Neuronal stem cell (in vitro differentiated cells): ENCODE measurements at regions not wholly inside any gene's neighbourhood (a gene's known extent, or its start where the extent isn't known, plus 50 kb on each side); places are given as distances from the start of the nearest gene placed in this dataset.

Source experiments
- DNase-seq: peaks from one replicate; pipeline ENCODE4 v3.0.0-alpha.2; 2013; ENCODE audit warnings: low spot score
- H2AFZ ChIP-seq: one replicate; pipeline ENCODE4 v1.6.1; 2013; ENCODE audit warnings: mild to moderate bottlenecking, low read length, inconsistent platforms
- H2AK5ac ChIP-seq: 2 replicates; pipeline ENCODE4 v1.6.1; 2013; ENCODE audit warnings: low read depth, mild to moderate bottlenecking, inconsistent platforms, low read length, moderate library complexity, mixed read lengths
- H2BK120ac ChIP-seq: 2 replicates; pipeline ENCODE4 v1.6.1; 2013; ENCODE audit warnings: low read depth, mild to moderate bottlenecking, inconsistent platforms, low read length, moderate library complexity, mixed read lengths
- H2BK12ac ChIP-seq: one replicate; pipeline ENCODE4 v1.6.1; 2013; ENCODE audit warnings: low read length, inconsistent platforms
- H2BK15ac ChIP-seq: 2 replicates; pipeline ENCODE4 v1.6.1; 2013; ENCODE audit warnings: mild to moderate bottlenecking, low read length, inconsistent platforms, mixed read lengths
- H2BK5ac ChIP-seq: one replicate; pipeline ENCODE4 v1.6.1; 2013; ENCODE audit warnings: inconsistent platforms, mild to moderate bottlenecking, low read length, moderate library complexity
- H3K14ac ChIP-seq: one replicate; pipeline ENCODE4 v1.6.1; 2013; ENCODE audit warnings: low read length, inconsistent platforms
- H3K18ac ChIP-seq: 2 replicates; pipeline ENCODE4 v1.6.1; 2013; ENCODE audit warnings: low read length, inconsistent platforms
- H3K23ac ChIP-seq: 2 replicates; pipeline ENCODE4 v1.6.1; 2013; ENCODE audit warnings: low read depth, mild to moderate bottlenecking, mixed read lengths, low read length, inconsistent platforms; ENCODE audit not compliant: poor library complexity
- H3K27ac ChIP-seq: replicated peaks from 3 replicates; pipeline ENCODE4 v1.5.1; 2013; ENCODE audit warnings: low read length, inconsistent platforms
- H3K27me3 ChIP-seq, 3 experiments: 2 replicates each; pipeline ENCODE4 v1.6.1; 2013; ENCODE audit warnings: low read length in 3 of 3, mild to moderate bottlenecking in 2 of 3, inconsistent platforms in 1 of 3, low read depth in 1 of 3, mixed read lengths in 1 of 3, moderate library complexity in 1 of 3; ENCODE audit not compliant: control insufficient read depth in 3 of 3, insufficient read depth in 3 of 3
- H3K36me3 ChIP-seq, 2 donors: replicated peaks in 1 of 2; 2 replicates each; pipeline ENCODE4 v1.6.1; 2013; ENCODE audit warnings: low read length in 2 of 2; ENCODE audit not compliant: control insufficient read depth in 2 of 2, insufficient read depth in 2 of 2
- H3K4ac ChIP-seq: 2 replicates; pipeline ENCODE4 v1.6.1; 2013; ENCODE audit warnings: inconsistent platforms, mild to moderate bottlenecking, low read length, moderate library complexity
- H3K4me1 ChIP-seq, 2 donors: 1 replicate in 1 of 2; 2 replicates in 1 of 2; pipeline ENCODE4 v1.6.1; 2013; ENCODE audit warnings: low read length in 2 of 2, low read depth in 1 of 2; ENCODE audit not compliant: control insufficient read depth in 2 of 2, insufficient read depth in 1 of 2
- H3K4me2 ChIP-seq: one replicate; pipeline ENCODE4 v1.6.1; 2013; ENCODE audit warnings: mild to moderate bottlenecking, low read length, inconsistent platforms; ENCODE audit not compliant: insufficient read depth, poor library complexity, severe bottlenecking
- H3K4me3 ChIP-seq, 2 donors: 2 replicates each; pipeline ENCODE4 v1.5.1; 2013; ENCODE audit warnings: low read length in 2 of 2, mild to moderate bottlenecking in 2 of 2, inconsistent platforms in 1 of 2, moderate library complexity in 1 of 2
- H3K79me1 ChIP-seq: one replicate; pipeline ENCODE4 v1.6.1; 2013; ENCODE audit warnings: low read depth, mild to moderate bottlenecking, inconsistent platforms, low read length, moderate library complexity
- H3K9ac ChIP-seq: one replicate; pipeline ENCODE4 v1.6.1; 2013; ENCODE audit warnings: mild to moderate bottlenecking, low read depth, low read length, inconsistent platforms; ENCODE audit not compliant: poor library complexity
- H3K9me3 ChIP-seq, 2 donors: replicated peaks in 1 of 2; 2 replicates each; pipeline versions ENCODE3 to v1.6.1; 2013; ENCODE audit warnings: low read length in 2 of 2, mild to moderate bottlenecking in 2 of 2, inconsistent platforms in 1 of 2, low read depth in 1 of 2, mixed read lengths in 1 of 2, moderate library complexity in 1 of 2; ENCODE audit not compliant: control insufficient read depth in 2 of 2, insufficient read depth in 1 of 2
- H4K8ac ChIP-seq: one replicate; pipeline ENCODE4 v1.6.1; 2013; ENCODE audit warnings: low read depth, mild to moderate bottlenecking, inconsistent platforms, low read length, moderate library complexity
- H4K91ac ChIP-seq: one replicate; pipeline ENCODE4 v1.6.1; 2013; ENCODE audit warnings: low read length, low read depth, mild to moderate bottlenecking, inconsistent platforms; ENCODE audit not compliant: poor library complexity
- WGBS, 2 donors: extraction: QIAGEN DNeasy Blood & Tissue Kit; methylation state at CpG; one replicate each; pipeline ENCODE4 v1.1.7; 2013; ENCODE audit warnings: missing lambda C conversion rate in 2 of 2, mixed read lengths in 1 of 2; ENCODE audit not compliant: insufficient read length in 2 of 2, insufficient replicate concordance in 1 of 2; ENCODE audit errors: extremely low coverage in 2 of 2; 5-methylcytosine and 5-hydroxymethylcytosine counted together

DNA sequence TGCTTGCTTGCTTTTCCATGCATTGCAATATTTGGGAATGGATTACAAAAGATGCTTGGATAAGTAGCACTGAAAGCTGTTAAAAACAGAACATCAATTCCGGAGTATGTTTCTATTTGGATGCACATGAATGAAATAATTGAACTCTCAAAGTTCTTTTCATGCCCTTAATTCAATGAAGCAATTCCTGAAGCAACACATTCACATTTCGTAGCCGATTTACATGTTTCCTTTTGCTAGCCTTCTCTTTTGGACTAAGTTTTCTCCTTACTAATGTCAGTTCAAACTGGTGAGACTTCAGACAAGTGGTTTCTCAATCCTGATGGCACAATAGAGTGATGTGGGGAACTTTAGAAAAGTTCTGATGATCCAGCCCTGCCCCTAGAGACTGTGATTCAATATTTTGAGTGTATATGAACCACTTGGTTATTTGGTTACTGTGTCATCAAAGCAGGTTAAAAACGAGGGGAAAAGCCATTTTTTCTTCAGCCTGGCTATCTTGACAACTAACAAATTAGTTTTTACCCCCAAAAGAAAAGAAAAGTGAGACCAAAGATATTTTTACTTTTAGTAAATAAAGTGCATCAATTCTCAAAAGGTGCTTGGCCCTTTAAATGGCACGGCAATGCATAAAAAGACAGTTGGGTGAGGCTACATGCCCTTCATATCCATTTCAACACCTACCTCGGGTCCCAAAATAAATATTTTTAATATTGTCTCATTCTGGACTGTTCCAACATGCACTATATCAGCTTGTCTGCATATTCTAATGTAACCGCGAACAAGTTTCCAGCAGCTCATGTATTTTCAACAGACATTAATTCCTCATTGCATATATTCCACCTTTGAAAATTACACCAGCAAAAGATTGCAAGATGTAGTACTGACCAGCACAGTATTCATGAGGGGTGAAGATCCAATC is 90.1 kb upstream of the RPL34 start:
- Histone ChIP-seq H2AFZ (no peak overlapping the region), H3K27me3 (no peaks in the 10 kb centered on the region), H3K9ac (no peak overlapping the region), H3K4me1 (peaks cover 2 to 6% of the 10 kb centered on the region in 2 donors), H3K4me2 (no peak overlapping the region), H3K23ac (no peak overlapping the region), H3K4ac (no peak overlapping the region), H3K79me1 (no peaks in the 10 kb centered on the region), H4K91ac (no peak overlapping the region), H2AK5ac (no peak overlapping the region), H3K36me3 (no peaks in the 10 kb centered on the region), H3K14ac (no peak overlapping the region), H4K8ac (no peak overlapping the region), H2BK5ac (no peak overlapping the region), H3K18ac (no peak overlapping the region), H2BK15ac (no peak overlapping the region), H2BK12ac (no peak overlapping the region), H2BK120ac (no peak overlapping the region), H3K9me3 (no peaks in the 10 kb centered on the region), H3K27ac (no peak overlapping the region), H3K4me3 (no peak overlapping the region)
- WGBS, 2 donors: no CpG with 5 or more reads among the region's 8 CpGs
- no peak for DNase-seq

DNA sequence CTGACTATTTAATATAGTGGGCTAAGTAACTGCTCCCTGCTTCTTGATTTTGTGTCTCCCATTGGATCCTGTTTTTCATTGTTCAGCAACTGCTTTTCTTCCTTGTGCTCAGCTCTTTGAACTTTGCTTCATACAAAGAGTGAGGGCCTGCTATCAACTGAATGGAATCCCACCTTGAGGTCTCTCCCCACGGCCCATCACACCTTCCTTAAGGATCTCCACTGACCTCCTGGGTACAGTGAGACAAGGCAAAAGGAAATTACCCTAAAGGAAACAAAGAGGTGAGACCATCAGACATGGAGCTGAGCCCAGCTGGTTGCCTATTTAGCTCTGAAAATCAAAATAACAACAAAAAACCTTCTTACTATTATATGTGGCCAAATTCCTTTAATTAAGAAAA is 91.3 kb upstream of the RPL34 start:
- no peak overlapping the region for H4K8ac ChIP-seq
- no peaks in the 10 kb centered on the region for H3K9me3 ChIP-seq
- peaks cover 2 to 6% of the 10 kb centered on the region in 2 donors for H3K4me1 ChIP-seq
- no CpG with 5 or more reads among the region's 1 CpG for WGBS, 2 donors
- H4K91ac ChIP-seq: no peak overlapping the region
- DNase-seq: no peak
- no peak overlapping the region for H2BK120ac ChIP-seq
- H3K14ac ChIP-seq: no peak overlapping the region
- no peak overlapping the region for H3K27ac ChIP-seq
- no peaks in the 10 kb centered on the region for H3K79me1 ChIP-seq
- no peaks in the 10 kb centered on the region for H3K36me3 ChIP-seq
- H2BK5ac ChIP-seq: no peak overlapping the region
- no peak overlapping the region for H2AK5ac ChIP-seq
- H3K4me3 ChIP-seq: no peak overlapping the region
- H3K4me2 ChIP-seq: no peak overlapping the region
- no peak overlapping the region for H3K4ac ChIP-seq
- no peak overlapping the region for H2AFZ ChIP-seq
- H3K9ac ChIP-seq: no peak overlapping the region
- H2BK12ac ChIP-seq: no peak overlapping the region
- no peak overlapping the region for H3K23ac ChIP-seq
- H2BK15ac ChIP-seq: no peak overlapping the region
- no peak overlapping the region for H3K18ac ChIP-seq
- no peaks in the 10 kb centered on the region for H3K27me3 ChIP-seq

DNA sequence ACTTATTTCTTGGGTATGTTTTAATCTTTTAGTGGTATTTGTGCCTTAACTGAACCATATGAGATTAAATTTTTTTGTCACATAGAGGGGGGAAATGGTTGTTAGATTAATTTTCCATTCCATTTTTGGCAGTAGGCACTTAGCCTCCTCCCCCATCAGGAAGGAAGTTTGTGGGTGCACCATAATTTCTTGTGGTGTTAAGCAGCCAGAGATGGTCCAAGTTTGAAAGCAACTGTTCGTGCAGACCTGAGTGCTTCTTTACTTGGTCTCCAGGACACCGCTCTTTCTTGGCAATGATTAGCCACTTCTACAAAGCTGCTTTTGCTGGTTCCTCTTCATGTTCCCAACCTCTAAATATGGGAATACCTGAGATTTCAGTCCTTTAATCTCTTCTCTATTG is 92.7 kb upstream of the RPL34 start:
- no peak overlapping the region for H3K14ac ChIP-seq
- H3K27me3 ChIP-seq: no peaks in the 10 kb centered on the region
- no peak overlapping the region for H2AFZ ChIP-seq
- H3K4me1 ChIP-seq: peaks cover 2 to 6% of the 10 kb centered on the region in 2 donors
- no peak overlapping the region for H3K4ac ChIP-seq
- H4K8ac ChIP-seq: no peak overlapping the region
- no peak overlapping the region for H3K4me3 ChIP-seq
- no peak overlapping the region for H3K4me2 ChIP-seq
- H2BK5ac ChIP-seq: no peak overlapping the region
- H3K27ac ChIP-seq: no peak overlapping the region
- no peak overlapping the region for H3K23ac ChIP-seq
- H2BK12ac ChIP-seq: no peak overlapping the region
- no peak overlapping the region for H3K9ac ChIP-seq
- H3K9me3 ChIP-seq: no peaks in the 10 kb centered on the region
- H2BK120ac ChIP-seq: no peak overlapping the region
- no CpG with 5 or more reads among the region's 2 CpGs for WGBS, 2 donors
- H3K79me1 ChIP-seq: no peaks in the 10 kb centered on the region
- no peak overlapping the region for H2AK5ac ChIP-seq
- H3K36me3 ChIP-seq: no peaks in the 10 kb centered on the region
- no peak for DNase-seq
- H4K91ac ChIP-seq: no peak overlapping the region
- H2BK15ac ChIP-seq: no peak overlapping the region
- H3K18ac ChIP-seq: no peak overlapping the region

DNA sequence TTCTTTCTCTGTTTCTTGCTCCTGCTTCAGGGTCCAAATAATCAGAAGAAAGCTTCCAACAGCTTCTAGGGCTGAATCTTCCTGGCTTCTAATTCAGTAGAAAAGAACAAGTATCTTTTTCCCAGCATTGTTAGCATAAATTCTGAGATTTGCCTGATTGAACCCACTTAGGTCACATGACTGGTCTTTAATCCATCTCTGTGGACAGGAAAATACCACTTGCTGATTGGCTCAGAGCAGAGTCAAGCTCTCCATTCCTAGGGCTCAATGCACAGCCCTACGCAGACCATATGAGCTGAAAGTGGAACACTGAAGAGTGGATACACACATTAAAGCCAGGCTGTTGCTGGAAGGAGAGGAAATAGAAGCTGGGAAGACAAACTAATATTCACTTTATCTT is 99.6 kb upstream of the RPL34 start:
- no peak overlapping the region for H2BK120ac ChIP-seq
- no peak overlapping the region for H3K9ac ChIP-seq
- no peaks in the 10 kb centered on the region for H3K27me3 ChIP-seq
- no peak overlapping the region for H3K23ac ChIP-seq
- no CpG with 5 or more reads among the region's 1 CpG for WGBS, 2 donors
- H2AFZ ChIP-seq: peak overlapping the region; percentile 45
- no peaks in the 10 kb centered on the region for H3K4me1 ChIP-seq
- H4K8ac ChIP-seq: no peak overlapping the region
- no peak overlapping the region for H2BK15ac ChIP-seq
- no peak overlapping the region for H3K4ac ChIP-seq
- no peak overlapping the region for H3K4me2 ChIP-seq
- no peak overlapping the region for H3K18ac ChIP-seq
- H4K91ac ChIP-seq: no peak overlapping the region
- DNase-seq: no peak
- no peaks in the 10 kb centered on the region for H3K36me3 ChIP-seq
- H2BK5ac ChIP-seq: no peak overlapping the region
- H3K79me1 ChIP-seq: no peaks in the 10 kb centered on the region
- no peak overlapping the region for H3K14ac ChIP-seq
- H2BK12ac ChIP-seq: no peak overlapping the region
- H3K27ac ChIP-seq: no peak overlapping the region
- H3K4me3 ChIP-seq: no peak overlapping the region
- no peak overlapping the region for H2AK5ac ChIP-seq
- H3K9me3 ChIP-seq: no peaks in the 10 kb centered on the region
